Brain microvascular endothelial cell (primary cell): ENCODE measurements at regions not wholly inside any gene's neighbourhood (a gene's known extent, or its start where the extent isn't known, plus 50 kb on each side); places are given as distances from the start of the nearest gene placed in this dataset.

Source experiments
- DNase-seq: peaks from one replicate; pipeline ENCODE4 v3.0.0-alpha.2; 2020
- H3K27ac ChIP-seq: fragments of 250-450 bp; sonication (Bioruptor Pico); 2 replicates; pipeline ENCODE4 v1.5.1; 2020; ENCODE audit warnings: mild to moderate bottlenecking, moderate library complexity
- H3K27me3 ChIP-seq: fragments of 250-450 bp; sonication (Bioruptor Pico); replicated peaks from 2 replicates; pipeline ENCODE4 v1.5.1; 2020; ENCODE audit warnings: mild to moderate bottlenecking
- H3K36me3 ChIP-seq: fragments of 250-450 bp; sonication (Bioruptor Pico); replicated peaks from 2 replicates; pipeline ENCODE4 v1.5.1; 2020; ENCODE audit warnings: mild to moderate bottlenecking
- H3K4me3 ChIP-seq: 2 replicates; pipeline ENCODE4 v1.5.1; 2011; ENCODE audit warnings: low read depth, mild to moderate bottlenecking, control low read depth, low read length, moderate library complexity
- CTCF ChIP-seq: IDR thresholded peaks from 2 replicates; pipeline ENCODE4 v1.5.1; 2011; ENCODE audit warnings: low read depth, mild to moderate bottlenecking, moderate library complexity, low read length, control low read depth, inconsistent platforms; ENCODE audit errors: missing control alignments
- in situ Hi-C: cut with HindIII; loops from 2 replicates; pipeline ENCODE4 v1.10.0; 2017; ENCODE audit warnings: low sequenced_read_pairs, low pct_ligation_motif_present

- no peak for TF ChIP-seq CTCF
- in situ Hi-C loops, result no loop called here
- Histone ChIP-seq H3K36me3 (no peaks in the 10 kb centered on the region), H3K27ac (no peak overlapping the region), H3K27me3 (no peaks in the 10 kb centered on the region), H3K4me3 (no peak overlapping the region)
- no peak for DNase-seq
Observed at GRCh38 chr15:87606971-87607370, 649.6 kb downstream of the NTRK3 start.

GRCh38 chr15:87604857-87605446, 651.6 kb downstream of the NTRK3 start:
- Histone ChIP-seq H3K36me3 (no peaks in the 10 kb centered on the region), H3K27ac (no peak overlapping the region), H3K27me3 (no peaks in the 10 kb centered on the region), H3K4me3 (no peak overlapping the region)
- in situ Hi-C loops, result no loop called here
- TF ChIP-seq CTCF, result peak; percentile 64
- no peak for DNase-seq

- H3K27ac ChIP-seq, result no peak overlapping the region
- in situ Hi-C loops, result no loop called here
- no peak overlapping the region for H3K4me3 ChIP-seq
- no peak for DNase-seq
- TF ChIP-seq CTCF, result no peak
- H3K27me3 ChIP-seq, result no peaks in the 10 kb centered on the region
- no peaks in the 10 kb centered on the region for H3K36me3 ChIP-seq
Observed at GRCh38 chr15:87602371-87602770, 654.2 kb downstream of the NTRK3 start.

- no peaks in the 10 kb centered on the region for H3K27me3 ChIP-seq
- H3K27ac ChIP-seq, result no peak overlapping the region
- no peak for DNase-seq
- H3K36me3 ChIP-seq, result no peaks in the 10 kb centered on the region
- in situ Hi-C loops, result no loop called here
- H3K4me3 ChIP-seq, result no peak overlapping the region
- TF ChIP-seq CTCF, result no peak
Observed at GRCh38 chr15:87599616-87600015, 656.9 kb downstream of the NTRK3 start.

- no peak for DNase-seq
- in situ Hi-C loops, result no loop called here
- Histone ChIP-seq H3K27me3 (no peaks in the 10 kb centered on the region), H3K4me3 (no peak overlapping the region), H3K36me3 (no peaks in the 10 kb centered on the region), H3K27ac (no peak overlapping the region)
- no peak for TF ChIP-seq CTCF
Observed at GRCh38 chr15:87597346-87598052, 659.0 kb downstream of the NTRK3 start.

- in situ Hi-C loops, result no loop called here
- Histone ChIP-seq H3K36me3 (no peaks in the 10 kb centered on the region), H3K4me3 (no peak overlapping the region), H3K27me3 (no peaks in the 10 kb centered on the region), H3K27ac (no peak overlapping the region)
- TF ChIP-seq CTCF, result no peak
- no peak for DNase-seq
Observed at GRCh38 chr15:87591582-87591981, 665.0 kb downstream of the NTRK3 start.
